ENCODE measurements at regions not wholly inside any gene's neighbourhood (a gene's known extent, or its start where the extent isn't known, plus 50 kb on each side); places are given as distances from the start of the nearest gene placed in this dataset.

- in situ Hi-C loops (cut with HindIII; ENCODE audit: low sequenced_read_pairs), result no loop called here
- DNase-seq (ENCODE audit: low read depth), result no peak
- no peak overlapping the region for H3K4me3 ChIP-seq (ENCODE audit: low read depth, low read length)
- TF ChIP-seq CTCF (IDR thresholded peaks at IDR 0.05; ENCODE audit: low read depth, low read length, missing control alignments), result no peak
These were observed 462.2 kb upstream of the PABPC4L start for GRCh38 chr4:134663742-134664141.

- in situ Hi-C loops (cut with HindIII; ENCODE audit: low sequenced_read_pairs), result no loop called here
- no peak for DNase-seq (ENCODE audit: low read depth)
These were observed 448.9 kb upstream of the PABPC4L start for GRCh38 chr4:134650461-134650860.

GRCh38 chr4:134645778-134646177 lies 444.2 kb upstream of the PABPC4L start:
- in situ Hi-C loops (cut with HindIII; ENCODE audit: low sequenced_read_pairs), result no loop called here
- DNase-seq (ENCODE audit: low read depth), result no peak
- no peak overlapping the region for H3K4me3 ChIP-seq (ENCODE audit: low read depth, low read length)
- no peak for TF ChIP-seq CTCF (IDR thresholded peaks at IDR 0.05; ENCODE audit: low read depth, low read length, missing control alignments)

More at GRCh38 chr4:134650461-134650860, 448.9 kb upstream of the PABPC4L start:
- H3K4me3 ChIP-seq (ENCODE audit: low read depth, low read length), result no peak overlapping the region
- TF ChIP-seq CTCF (IDR thresholded peaks at IDR 0.05; ENCODE audit: low read depth, low read length, missing control alignments), result no peak

- in situ Hi-C loops (cut with HindIII; ENCODE audit: low sequenced_read_pairs), result no loop called here
- DNase-seq (ENCODE audit: low read depth), result no peak
- H3K4me3 ChIP-seq (ENCODE audit: low read depth, low read length), result no peak overlapping the region
- no peak for TF ChIP-seq CTCF (IDR thresholded peaks at IDR 0.05; ENCODE audit: low read depth, low read length, missing control alignments)
These were observed 434.9 kb upstream of the PABPC4L start for GRCh38 chr4:134636338-134637051.

GRCh38 chr4:134634301-134634700 lies 432.7 kb upstream of the PABPC4L start:
- H3K4me3 ChIP-seq (ENCODE audit: low read depth, low read length), result no peak overlapping the region
- TF ChIP-seq CTCF (IDR thresholded peaks at IDR 0.05; ENCODE audit: low read depth, low read length, missing control alignments), result no peak
- DNase-seq (ENCODE audit: low read depth), result no peak
- in situ Hi-C loops (cut with HindIII; ENCODE audit: low sequenced_read_pairs), result no loop called here

GRCh38 chr4:134632056-134632455 lies 430.5 kb upstream of the PABPC4L start:
- in situ Hi-C loops (cut with HindIII; ENCODE audit: low sequenced_read_pairs), result no loop called here
- peak; percentile 52 for DNase-seq (ENCODE audit: low read depth)
- H3K4me3 ChIP-seq (ENCODE audit: low read depth, low read length), result no peak overlapping the region
- TF ChIP-seq CTCF (IDR thresholded peaks at IDR 0.05; ENCODE audit: low read depth, low read length, missing control alignments), result no peak
